Right lobe of liver (tissue), 4 donors: ENCODE measurements at regions not wholly inside any gene's neighbourhood (a gene's known extent, or its start where the extent isn't known, plus 50 kb on each side); places are given as distances from the start of the nearest gene placed in this dataset.

Experiments
- CTCF ChIP-seq, 4 donors: fragments of 200-600 bp in 3 of 4; fragments of 450-650 bp in 1 of 4; IDR thresholded peaks; one replicate each; pipeline versions ENCODE4 v1.5.1 to v1.8.0; 2016 to 2022; ENCODE audit warnings: antibody characterized with exemption in 4 of 4, mild to moderate bottlenecking in 2 of 4
- POLR2A ChIP-seq: fragments of 450-650 bp; IDR thresholded peaks from one replicate; pipeline ENCODE4 v1.6.1; 2017; ENCODE audit warnings: antibody characterized with exemption, mild to moderate bottlenecking
- donor health status: DM: no; HTN: no; CAD: no.
- donor health status: DM: no; HTN: no; CAD: no.
- donor health status: DM: no; HTN: yes; CAD: no.

DNA sequence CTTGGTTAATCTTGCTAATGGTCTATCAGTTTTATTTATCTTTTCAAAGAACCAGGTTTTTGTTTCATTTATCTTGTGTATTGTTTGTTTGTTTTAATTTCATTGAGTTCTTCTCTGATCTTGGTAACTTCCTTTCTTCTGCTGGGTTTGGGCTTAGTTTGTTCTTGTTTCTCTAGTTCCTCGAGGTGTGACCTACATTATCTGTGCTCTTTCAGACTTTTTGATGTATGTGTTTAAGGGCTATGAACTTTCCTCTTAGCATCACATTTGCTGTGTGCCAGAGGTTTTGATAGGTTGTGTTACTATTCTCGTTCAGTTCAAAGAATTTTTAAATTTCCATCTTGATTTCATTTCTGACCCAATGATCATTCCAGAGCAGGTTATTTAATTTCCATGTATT is 365.4 kb upstream of the GATB start:
- TF ChIP-seq CTCF (IDR thresholded peaks at IDR 0.05), result no peak
- TF ChIP-seq POLR2A, result no peak
